Mesodermal cell (in vitro differentiated cells): ENCODE measurements at regions not wholly inside any gene's neighbourhood (a gene's known extent, or its start where the extent isn't known, plus 50 kb on each side); places are given as distances from the start of the nearest gene placed in this dataset.

Experiments used
- H3K27ac ChIP-seq: 2 replicates; pipeline ENCODE4 v1.7.0; 2013; ENCODE audit warnings: mild to moderate bottlenecking, low read depth, low read length, moderate library complexity; ENCODE audit not compliant: severe bottlenecking
- H3K36me3 ChIP-seq: 2 replicates; pipeline ENCODE4 v1.7.1; 2013; ENCODE audit warnings: mild to moderate bottlenecking, low read length, moderate library complexity; ENCODE audit not compliant: control insufficient read depth, insufficient read depth
- H3K4me1 ChIP-seq: one replicate; pipeline ENCODE4 v1.7.1; 2013; ENCODE audit warnings: mild to moderate bottlenecking, low read length; ENCODE audit not compliant: insufficient read depth, control insufficient read depth, poor library complexity, severe bottlenecking
- H3K4me3 ChIP-seq: 2 replicates; pipeline ENCODE4 v1.7.0; 2013; ENCODE audit warnings: low read length, control low read depth, mild to moderate bottlenecking; ENCODE audit not compliant: insufficient read depth, poor library complexity, severe bottlenecking; ENCODE audit errors: extremely low read depth
- H3K9me3 ChIP-seq: 2 replicates; pipeline ENCODE4 v1.7.1; 2013; ENCODE audit warnings: mild to moderate bottlenecking, low read length, moderate library complexity; ENCODE audit not compliant: control insufficient read depth
- whole genome bisulfite sequencing, 2 experiments: methylation state at CpG; one replicate each; pipeline ENCODE4 v1.1.5; 2013; ENCODE audit warnings: missing lambda C conversion rate in 2 of 2; ENCODE audit not compliant: insufficient coverage in 2 of 2; 5-methylcytosine and 5-hydroxymethylcytosine counted together

- WGBS, 2 experiments: 100% methylated on average over 2 of the region's 3 CpGs
- H3K36me3 ChIP-seq: no peaks in the 10 kb centered on the region
- no peak overlapping the region for H3K4me3 ChIP-seq
- H3K9me3 ChIP-seq: no peaks in the 10 kb centered on the region
- no peaks in the 10 kb centered on the region for H3K4me1 ChIP-seq
- no peak overlapping the region for H3K27ac ChIP-seq
Observed at GRCh38 chr4:110914791-110915190, 291.9 kb upstream of the PITX2 start.

DNA sequence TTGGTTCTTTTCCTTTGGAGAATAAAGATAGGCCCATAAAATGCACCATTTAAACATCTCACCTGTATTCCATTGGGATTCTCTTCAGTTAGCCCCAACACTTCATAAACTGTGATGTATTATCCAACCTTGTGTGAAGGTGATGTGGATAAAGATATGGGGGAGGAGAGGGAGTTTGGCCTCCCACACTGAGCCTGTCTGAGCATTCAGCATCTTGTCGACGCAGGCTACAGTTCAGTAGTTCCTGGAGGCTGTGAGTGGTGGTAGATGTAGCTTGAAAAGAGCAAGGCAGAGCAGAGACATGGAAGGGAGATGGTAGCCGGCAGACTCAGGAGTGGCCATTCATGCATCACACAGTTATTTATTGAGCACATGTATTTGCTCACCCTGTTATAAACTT is 292.4 kb upstream of the PITX2 start:
- no peaks in the 10 kb centered on the region for H3K36me3 ChIP-seq
- H3K4me3 ChIP-seq: no peak overlapping the region
- no peak overlapping the region for H3K27ac ChIP-seq
- H3K9me3 ChIP-seq: no peaks in the 10 kb centered on the region
- 50% methylated on average over 2 of the region's 3 CpGs for WGBS, 2 experiments
- no peaks in the 10 kb centered on the region for H3K4me1 ChIP-seq

GRCh38 chr4:110916505-110916904 is 293.6 kb upstream of the PITX2 start:
- no peak overlapping the region for H3K27ac ChIP-seq
- no peaks in the 10 kb centered on the region for H3K4me1 ChIP-seq
- H3K9me3 ChIP-seq: no peaks in the 10 kb centered on the region
- no peaks in the 10 kb centered on the region for H3K36me3 ChIP-seq
- WGBS, 2 experiments: 57 to 100% methylated on average over 1 of the region's 2 CpGs
- no peak overlapping the region for H3K4me3 ChIP-seq

DNA sequence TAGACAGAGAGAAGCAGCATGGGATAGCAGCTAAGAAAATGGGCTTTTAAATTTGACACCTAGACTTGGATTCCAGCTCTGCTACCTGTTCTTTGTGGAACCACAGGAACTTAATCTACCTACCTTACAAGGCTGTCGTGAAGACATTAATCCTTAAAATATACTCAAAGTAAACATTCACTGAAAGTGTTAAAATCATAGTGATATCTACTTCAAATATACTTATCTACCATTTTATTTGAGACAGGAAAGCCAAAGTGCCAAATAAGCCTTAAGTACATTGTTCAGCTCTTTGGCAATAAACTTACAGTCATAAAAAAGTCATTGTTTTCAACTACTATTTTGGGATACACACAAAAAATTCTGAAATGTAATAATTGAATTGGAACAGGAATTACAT is 295.0 kb upstream of the PITX2 start:
- WGBS, 2 experiments: no CpG with 5 or more reads among the region's 1 CpG
- no peaks in the 10 kb centered on the region for H3K9me3 ChIP-seq
- no peak overlapping the region for H3K4me3 ChIP-seq
- no peak overlapping the region for H3K27ac ChIP-seq
- no peaks in the 10 kb centered on the region for H3K36me3 ChIP-seq
- no peaks in the 10 kb centered on the region for H3K4me1 ChIP-seq

- no peaks in the 10 kb centered on the region for H3K36me3 ChIP-seq
- no peaks in the 10 kb centered on the region for H3K4me1 ChIP-seq
- WGBS, 2 experiments: no CpG with 5 or more reads among the region's 2 CpGs
- no peak overlapping the region for H3K27ac ChIP-seq
- no peak overlapping the region for H3K4me3 ChIP-seq
- H3K9me3 ChIP-seq: no peaks in the 10 kb centered on the region
Observed at GRCh38 chr4:110920990-110921389, 298.1 kb upstream of the PITX2 start.

GRCh38 chr4:110924761-110925160 is 301.9 kb upstream of the PITX2 start:
- Histone ChIP-seq H3K4me3 (no peak overlapping the region), H3K36me3 (no peaks in the 10 kb centered on the region), H3K27ac (no peak overlapping the region), H3K4me1 (no peaks in the 10 kb centered on the region), H3K9me3 (no peaks in the 10 kb centered on the region)
- WGBS, 2 experiments: 88 to 100% methylated on average over 2 of the region's 2 CpGs

DNA sequence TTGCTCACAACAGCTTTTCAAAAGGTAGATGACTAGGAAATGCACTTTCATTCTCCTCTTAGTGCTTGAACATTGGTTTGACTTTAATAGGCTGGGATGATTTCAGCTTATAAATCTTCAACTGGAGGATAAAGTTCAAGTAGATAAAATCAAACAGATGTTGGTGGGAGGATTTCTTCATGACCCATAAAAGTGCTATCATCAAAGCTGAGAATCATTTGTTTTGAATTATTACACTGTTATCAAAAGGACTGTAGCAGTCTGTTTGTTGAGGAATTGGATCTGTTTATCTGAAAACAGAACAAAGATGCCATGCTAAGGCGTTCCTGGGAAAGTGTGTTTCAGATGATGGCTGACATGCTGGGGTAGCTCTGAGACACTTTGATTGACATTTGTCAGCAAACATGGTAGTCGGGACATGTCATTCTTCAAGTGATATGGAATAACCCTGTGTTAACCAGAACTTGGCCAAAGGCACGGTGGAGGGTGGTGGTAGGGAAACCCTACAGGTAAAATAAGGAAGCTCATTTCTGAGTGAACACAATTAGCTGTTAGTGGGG is 304.0 kb upstream of the PITX2 start:
- Histone ChIP-seq H3K9me3 (no peaks in the 10 kb centered on the region), H3K4me1 (no peaks in the 10 kb centered on the region), H3K4me3 (no peak overlapping the region), H3K36me3 (no peaks in the 10 kb centered on the region), H3K27ac (no peak overlapping the region)
- WGBS, 2 experiments: 85 to 89% methylated on average over 3 of the region's 3 CpGs

DNA sequence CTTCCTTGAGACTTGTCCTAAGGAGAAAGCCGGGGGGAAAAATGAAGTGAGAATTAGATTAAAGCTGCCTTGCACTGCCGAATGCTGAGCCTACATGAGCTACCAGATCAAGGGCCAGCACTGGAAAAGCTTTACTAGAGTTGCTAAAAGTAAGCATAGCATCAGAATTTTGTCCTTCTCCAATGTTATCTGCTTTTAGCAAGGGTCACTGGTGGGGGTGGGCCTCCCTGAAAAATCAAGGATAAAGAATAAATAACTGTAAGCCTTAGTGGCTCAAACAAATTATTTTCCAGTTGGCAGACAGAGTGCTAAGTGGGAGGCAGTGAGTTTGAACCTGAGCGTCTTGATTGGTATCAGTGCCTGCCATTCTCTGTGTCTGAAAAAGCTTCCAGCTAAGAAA is 310.5 kb upstream of the PITX2 start:
- Histone ChIP-seq H3K27ac (no peak overlapping the region), H3K4me1 (no peaks in the 10 kb centered on the region), H3K36me3 (no peaks in the 10 kb centered on the region), H3K9me3 (no peaks in the 10 kb centered on the region), H3K4me3 (no peak overlapping the region)
- WGBS, 2 experiments: 70 to 75% methylated on average over 2 of the region's 3 CpGs

DNA sequence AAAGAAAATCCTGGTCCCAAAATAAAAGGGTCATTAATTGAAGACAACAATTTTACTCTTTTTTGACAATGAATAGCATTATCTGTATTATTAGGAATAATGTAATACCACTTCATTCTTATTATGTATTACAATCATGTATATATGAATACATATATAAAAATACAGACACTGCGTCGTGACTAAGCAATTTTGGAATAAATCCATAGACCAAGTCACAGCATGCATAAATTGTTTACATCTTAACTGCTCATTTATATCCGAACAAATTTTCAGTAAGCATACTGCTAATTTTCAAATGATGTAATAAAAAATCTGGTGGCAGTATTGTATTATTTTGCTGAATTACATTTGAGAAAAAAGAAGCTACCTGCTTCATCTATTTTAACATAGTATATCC is 321.6 kb upstream of the PITX2 start:
- Histone ChIP-seq H3K4me3 (no peak overlapping the region), H3K9me3 (no peaks in the 10 kb centered on the region), H3K4me1 (no peaks in the 10 kb centered on the region), H3K36me3 (no peaks in the 10 kb centered on the region), H3K27ac (no peak overlapping the region)
- no CpG with 5 or more reads among the region's 3 CpGs for WGBS, 2 experiments

DNA sequence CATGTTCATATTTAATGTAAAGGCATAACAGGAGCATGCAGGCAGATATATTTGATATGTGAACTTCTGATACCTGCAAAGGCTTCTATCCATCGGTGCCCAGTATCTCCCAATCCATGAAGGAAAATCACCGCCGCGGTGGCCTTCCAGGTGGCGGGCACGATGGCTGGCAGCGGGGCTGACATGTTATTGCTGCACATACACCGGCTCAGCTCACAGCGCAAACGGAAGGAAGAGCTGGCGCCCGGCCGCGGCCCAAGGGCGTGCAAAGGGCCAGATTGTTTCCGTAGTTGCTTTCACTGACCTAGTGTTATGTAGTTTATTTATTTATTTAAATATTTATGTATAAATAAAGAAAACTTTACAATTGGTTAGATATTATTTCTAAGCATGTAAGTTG is 322.7 kb upstream of the PITX2 start:
- H3K9me3 ChIP-seq: no peaks in the 10 kb centered on the region
- WGBS, 2 experiments: 98 to 100% methylated on average over 6 to 9 of the region's 16 CpGs
- H3K4me3 ChIP-seq: no peak overlapping the region
- H3K27ac ChIP-seq: no peak overlapping the region
- H3K4me1 ChIP-seq: no peaks in the 10 kb centered on the region
- no peaks in the 10 kb centered on the region for H3K36me3 ChIP-seq

DNA sequence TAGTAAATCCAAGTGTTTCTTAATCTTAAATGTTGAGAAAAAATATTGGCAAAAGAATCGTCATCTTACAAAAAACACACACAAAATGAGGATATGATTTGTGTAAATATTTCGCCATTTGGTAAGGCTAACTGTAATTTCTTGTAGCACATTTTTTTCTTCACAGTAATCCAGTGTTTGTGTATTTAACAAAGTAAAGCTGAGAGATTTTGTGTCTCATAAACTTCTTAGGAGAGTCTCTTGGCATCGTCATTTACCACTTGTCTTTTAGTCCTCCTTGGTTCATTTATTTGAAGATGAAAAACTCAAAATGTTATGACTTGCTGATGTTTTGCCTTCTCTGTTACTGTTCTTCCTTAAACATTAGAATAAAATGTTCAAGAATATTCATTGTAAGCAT is 326.7 kb upstream of the PITX2 start:
- H3K9me3 ChIP-seq: no peaks in the 10 kb centered on the region
- WGBS, 2 experiments: no CpG with 5 or more reads among the region's 3 CpGs
- no peaks in the 10 kb centered on the region for H3K36me3 ChIP-seq
- no peak overlapping the region for H3K27ac ChIP-seq
- peaks cover 5% of the 10 kb centered on the region for H3K4me1 ChIP-seq
- no peak overlapping the region for H3K4me3 ChIP-seq
